GM12878 (cell line): ENCODE measurements at regions not wholly inside any gene's neighbourhood (a gene's known extent, or its start where the extent isn't known, plus 50 kb on each side); places are given as distances from the start of the nearest gene placed in this dataset.

Source experiments
- ATAC-seq: fragments of 200-7000 bp; cut with Tn5 transposase; 3 replicates; pipeline ENCODE4 v1.9.1; 2020; ENCODE audit warnings: mild to moderate bottlenecking, moderate library complexity
- BruUV-seq: library from RNA; stranded (reverse); fragments of 400-500 nt; replicated peaks from 2 replicates; lab custom pipeline; 2021; lab: Mats Ljungman, UMichigan
- CTCF ChIA-PET: fragments of 300-600 bp; sonication (Branson Sonifier 250); formaldehyde crosslinking; extraction: SDS; loops from one replicate; lab custom pipeline; 2021; ENCODE audit warnings: inconsistent platforms; lab: Yijun Ruan, JAX
- POLR2A ChIA-PET: fragments of 350-600 bp; formaldehyde crosslinking; extraction: SDS; loops from one replicate; lab custom pipeline; 2021; ENCODE audit warnings: inconsistent platforms; lab: Charles Lee
- RAD21 ChIA-PET: fragments of 300-600 bp; sonication (Branson Sonifier 250); formaldehyde crosslinking; loops from one replicate; lab custom pipeline; 2023; ENCODE audit warnings: antibody characterized with exemption; ENCODE audit not compliant: unreplicated experiment; lab: Charles Lee
- SMC1A ChIA-PET: fragments of 300-600 bp; sonication (Branson Sonifier 250); formaldehyde crosslinking; loops from one replicate; lab custom pipeline; 2023; ENCODE audit not compliant: unreplicated experiment, uncharacterized antibody; lab: Charles Lee
- DNase-seq: peaks from one replicate; pipeline ENCODE4 v3.0.0-alpha.2; 2011; ENCODE audit warnings: low read depth, low spot score
- FAIRE-seq: peaks from 3 replicates; lab custom pipeline; 2011; peaks lifted over from hg19 to GRCh38; lab: Jason Lieb, UNC
- H2AFZ ChIP-seq: 2 replicates; pipeline ENCODE4 v1.6.0; 2011; ENCODE audit warnings: low read depth, low read length, control low read depth; ENCODE audit not compliant: control insufficient read depth
- H3K27ac ChIP-seq: 2 replicates; pipeline ENCODE4 v1.5.1; 2011; ENCODE audit warnings: control low read depth; ENCODE audit not compliant: control insufficient read depth, insufficient read depth
- H3K27me3 ChIP-seq, 2 experiments: replicated peaks in 1 of 2; 2 replicates each; pipeline versions ENCODE4 v1.6.0 to v1.6.1; 2011; ENCODE audit warnings: low read length in 1 of 2; ENCODE audit not compliant: control insufficient read depth in 2 of 2, insufficient read depth in 2 of 2
- H3K36me3 ChIP-seq, 2 experiments: 2 replicates each; pipeline ENCODE4 v1.5.1; 2011; ENCODE audit warnings: low read length in 1 of 2; ENCODE audit not compliant: control insufficient read depth in 2 of 2, insufficient read depth in 2 of 2
- H3K4me1 ChIP-seq: 2 replicates; pipeline ENCODE4 v1.6.1; 2011; ENCODE audit warnings: mild to moderate bottlenecking, low read length, moderate library complexity, mixed read lengths; ENCODE audit not compliant: control insufficient read depth, insufficient read depth
- H3K4me2 ChIP-seq: 2 replicates; pipeline ENCODE4 v1.6.0; 2011; ENCODE audit warnings: control low read depth; ENCODE audit not compliant: control insufficient read depth, insufficient read depth
- H3K4me3 ChIP-seq: fragments of 200-600 bp; sonication (generic); 2 replicates; pipeline ENCODE4 v1.5.1; 2016
- H3K79me2 ChIP-seq: 2 replicates; pipeline ENCODE4 v1.6.0; 2011; ENCODE audit warnings: low read length; ENCODE audit not compliant: control insufficient read depth, insufficient read depth
- H3K9ac ChIP-seq: 2 replicates; pipeline ENCODE4 v1.8.0; 2011; ENCODE audit warnings: low read length, control low read depth, mixed read lengths; ENCODE audit not compliant: control insufficient read depth, insufficient read depth
- H3K9me3 ChIP-seq: replicated peaks from 3 replicates; pipeline ENCODE4 v1.5.1; 2011; ENCODE audit warnings: mild to moderate bottlenecking, low read length; ENCODE audit not compliant: control insufficient read depth, insufficient read depth
- H4K20me1 ChIP-seq: 2 replicates; pipeline ENCODE4 v1.6.0; 2011; ENCODE audit not compliant: control insufficient read depth, insufficient read depth
- BACH1 ChIP-seq: fragments of 450-650 bp; IDR thresholded peaks from 2 replicates; pipeline ENCODE4 v1.6.1; 2017; ENCODE audit warnings: mild to moderate bottlenecking, borderline replicate concordance
- FOS ChIP-seq: IDR thresholded peaks from 3 replicates; pipeline ENCODE4 v1.6.1; 2011; ENCODE audit warnings: borderline replicate concordance; ENCODE audit not compliant: insufficient read length; ENCODE audit errors: extremely low read depth
- KLF5 ChIP-seq: fragments of 450-650 bp; IDR thresholded peaks from 2 replicates; pipeline ENCODE4 v1.6.1; 2014; ENCODE audit warnings: mild to moderate bottlenecking; ENCODE audit not compliant: partially characterized antibody
- MEF2B ChIP-seq: fragments of 450-650 bp; IDR thresholded peaks from 2 replicates; pipeline ENCODE4 v1.6.1; 2018; ENCODE audit warnings: mild to moderate bottlenecking, moderate library complexity; ENCODE audit not compliant: partially characterized antibody, poor library complexity, severe bottlenecking
- TAF1 ChIP-seq: IDR thresholded peaks from 2 replicates; pipeline ENCODE4 v1.6.1; 2011; ENCODE audit warnings: mild to moderate bottlenecking, low read depth, low read length, borderline replicate concordance
- YY1 ChIP-seq: IDR thresholded peaks from 2 replicates; pipeline ENCODE4 v1.6.1; 2011; ENCODE audit warnings: low read depth, mild to moderate bottlenecking, low read length
- ZNF687 ChIP-seq: fragments of 450-650 bp; IDR thresholded peaks from 2 replicates; pipeline ENCODE4 v1.6.1; 2017; ENCODE audit warnings: mild to moderate bottlenecking, moderate library complexity
- WGBS: methylation state at CpG from one replicate; pipeline ENCODE4 v1.1.6; 2016; ENCODE audit warnings: low lambda C conversion rate; ENCODE audit not compliant: insufficient replicate concordance, insufficient coverage; ENCODE audit errors: missing lambda C conversion rate; 5-methylcytosine and 5-hydroxymethylcytosine counted together
- in situ Hi-C: fragments of 300-500 bp; cut with MboI; formaldehyde crosslinking; loops from 9 replicates; pipeline ENCODE4 v1.14.3; 2018; ENCODE audit warnings: mixed read lengths
- intact Hi-C: fragments of 100-400 bp; cut with micrococcal nuclease; formaldehyde crosslinking; loops from one replicate; pipeline ENCODE4 v1.14.2; 2022; ENCODE audit not compliant: unreplicated experiment
- TF ChIP-seq, protein P1 (sequence below): IDR thresholded peaks from 2 replicates; pipeline ENCODE4 v1.6.1; 2012; ENCODE audit warnings: low read length, inconsistent platforms
- TF ChIP-seq, protein P2 (sequence below): IDR thresholded peaks from 2 replicates; pipeline ENCODE4 v1.6.1; 2011; ENCODE audit warnings: low read depth, mild to moderate bottlenecking, low read length, moderate library complexity, borderline replicate concordance; ENCODE audit errors: extremely low read depth

DNA sequence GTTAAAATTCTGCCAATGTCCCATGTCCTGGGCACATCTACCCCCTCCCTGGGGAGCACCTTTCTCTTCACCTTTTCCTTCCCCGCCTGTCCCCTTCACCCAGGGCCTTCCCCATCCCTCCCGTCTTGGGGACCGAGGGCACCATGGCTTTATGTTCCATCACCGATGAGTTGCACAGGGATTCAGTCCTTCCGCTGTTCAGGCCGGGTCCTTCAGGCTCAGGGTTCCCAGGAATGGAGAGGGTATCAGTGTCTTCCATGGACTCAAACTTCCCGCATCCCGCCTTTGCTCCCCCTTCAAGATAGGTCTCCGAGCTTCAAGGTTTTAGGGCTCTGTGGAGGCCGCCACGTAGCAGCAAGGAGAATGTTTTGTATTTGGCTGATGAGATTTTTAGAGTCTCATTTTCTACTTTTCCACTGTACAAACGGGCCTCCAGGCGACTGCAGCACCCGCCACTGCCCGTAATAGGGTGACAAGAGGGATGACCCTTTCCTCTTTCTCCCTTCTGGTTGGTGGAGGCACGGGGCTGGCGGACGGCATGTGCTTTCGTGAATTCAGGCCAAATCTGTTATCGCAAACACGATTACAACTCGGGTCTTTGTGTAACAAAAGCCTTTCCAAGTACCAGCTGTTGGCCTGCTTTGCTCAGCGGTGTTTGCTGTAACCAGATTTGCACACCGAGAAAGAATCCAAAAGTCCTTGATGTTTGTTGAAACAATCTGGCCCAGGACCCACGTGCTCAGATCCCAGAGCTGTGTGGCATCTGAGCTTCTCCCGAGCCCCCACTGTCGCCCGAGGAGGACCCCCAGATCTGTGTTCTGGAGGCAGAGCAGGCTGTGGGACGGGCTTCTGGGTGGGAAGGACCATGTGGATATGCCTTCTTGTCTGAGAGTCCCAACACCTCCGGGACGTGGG, 236.3 kb downstream of the SEC14L1 start:
- Histone ChIP-seq H3K4me2 (peak overlapping the region; percentile 74; the same call in 1 of the 2 replicates), H3K4me1 (peaks cover 29% of the 10 kb centered on the region), H3K4me3 (no peak overlapping the region), H4K20me1 (peaks cover 10% of the 10 kb centered on the region), H3K27me3 (no peaks in the 10 kb centered on the region), H3K36me3 (peaks cover 0 to 3% of the 10 kb centered on the region in 2 experiments; a peak in 2 of 4 replicates), H2AFZ (no peak overlapping the region), H3K79me2 (peaks cover 46% of the 10 kb centered on the region), H3K9me3 (no peaks in the 10 kb centered on the region), H3K9ac (no peak overlapping the region), H3K27ac (no peak overlapping the region)
- RAD21 ChIA-PET = interaction anchor here (1.3 to 1.4 kb wide), 2 partner anchors 46 to 64 kb away, joined by 4 read pairs; no protein-coding TSS in a partner anchor
- TF ChIP-seq KLF5 (no peak), BACH1 (no peak), ZNF687 (no peak), FOS (no peak), TAF1 (no peak), YY1 (no peak), MEF2B (no peak)
- TF ChIP-seq, protein P1, sequence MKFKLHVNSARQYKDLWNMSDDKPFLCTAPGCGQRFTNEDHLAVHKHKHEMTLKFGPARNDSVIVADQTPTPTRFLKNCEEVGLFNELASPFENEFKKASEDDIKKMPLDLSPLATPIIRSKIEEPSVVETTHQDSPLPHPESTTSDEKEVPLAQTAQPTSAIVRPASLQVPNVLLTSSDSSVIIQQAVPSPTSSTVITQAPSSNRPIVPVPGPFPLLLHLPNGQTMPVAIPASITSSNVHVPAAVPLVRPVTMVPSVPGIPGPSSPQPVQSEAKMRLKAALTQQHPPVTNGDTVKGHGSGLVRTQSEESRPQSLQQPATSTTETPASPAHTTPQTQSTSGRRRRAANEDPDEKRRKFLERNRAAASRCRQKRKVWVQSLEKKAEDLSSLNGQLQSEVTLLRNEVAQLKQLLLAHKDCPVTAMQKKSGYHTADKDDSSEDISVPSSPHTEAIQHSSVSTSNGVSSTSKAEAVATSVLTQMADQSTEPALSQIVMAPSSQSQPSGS = no peak
- TF ChIP-seq, protein P2, sequence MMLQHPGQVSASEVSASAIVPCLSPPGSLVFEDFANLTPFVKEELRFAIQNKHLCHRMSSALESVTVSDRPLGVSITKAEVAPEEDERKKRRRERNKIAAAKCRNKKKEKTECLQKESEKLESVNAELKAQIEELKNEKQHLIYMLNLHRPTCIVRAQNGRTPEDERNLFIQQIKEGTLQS = no peak
- intact Hi-C loops = no loop called here
- no peak for FAIRE-seq
- no TSS peak for BruUV-seq
- CTCF ChIA-PET = interaction anchor here (1.3 to 3.7 kb wide), 2 partner anchors 23 to 53 kb away, joined by 4 to 15 read pairs; no protein-coding TSS in a partner anchor
- WGBS = 87% methylated on average over 31 of the region's 31 CpGs
- POLR2A ChIA-PET = no interaction called here
- no peak for ATAC-seq
- in situ Hi-C loops = no loop called here
- no peak for DNase-seq
- SMC1A ChIA-PET = interaction anchor here (1.2 kb wide), 1 partner anchor 12 kb away, joined by 4 read pairs; no protein-coding TSS in a partner anchor
